ENCODE measurements at regions not wholly inside any gene's neighbourhood (a gene's known extent, or its start where the extent isn't known, plus 50 kb on each side); places are given as distances from the start of the nearest gene placed in this dataset.

DNA sequence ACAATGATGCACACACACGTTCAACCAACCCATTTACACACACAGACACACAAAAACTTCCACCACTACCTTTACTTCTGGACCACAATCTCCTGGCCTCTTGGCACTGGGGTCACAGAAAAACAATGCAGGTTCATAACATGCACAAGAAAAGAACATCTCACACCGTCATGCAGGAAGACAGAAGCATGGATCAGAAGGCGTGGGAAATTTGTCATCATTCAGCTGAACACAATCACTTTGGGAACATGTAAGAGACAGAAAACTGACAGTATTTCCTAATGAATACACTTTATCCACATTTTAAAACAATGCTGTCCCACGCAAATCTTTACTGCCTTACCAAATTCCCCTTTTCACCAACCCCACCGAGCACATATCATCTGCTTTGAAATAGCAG, 501.9 kb upstream of the KLHL29 start:
- TF ChIP-seq POLR2A (IDR thresholded peaks at IDR 0.05), result no peak
- TF ChIP-seq, protein P1, sequence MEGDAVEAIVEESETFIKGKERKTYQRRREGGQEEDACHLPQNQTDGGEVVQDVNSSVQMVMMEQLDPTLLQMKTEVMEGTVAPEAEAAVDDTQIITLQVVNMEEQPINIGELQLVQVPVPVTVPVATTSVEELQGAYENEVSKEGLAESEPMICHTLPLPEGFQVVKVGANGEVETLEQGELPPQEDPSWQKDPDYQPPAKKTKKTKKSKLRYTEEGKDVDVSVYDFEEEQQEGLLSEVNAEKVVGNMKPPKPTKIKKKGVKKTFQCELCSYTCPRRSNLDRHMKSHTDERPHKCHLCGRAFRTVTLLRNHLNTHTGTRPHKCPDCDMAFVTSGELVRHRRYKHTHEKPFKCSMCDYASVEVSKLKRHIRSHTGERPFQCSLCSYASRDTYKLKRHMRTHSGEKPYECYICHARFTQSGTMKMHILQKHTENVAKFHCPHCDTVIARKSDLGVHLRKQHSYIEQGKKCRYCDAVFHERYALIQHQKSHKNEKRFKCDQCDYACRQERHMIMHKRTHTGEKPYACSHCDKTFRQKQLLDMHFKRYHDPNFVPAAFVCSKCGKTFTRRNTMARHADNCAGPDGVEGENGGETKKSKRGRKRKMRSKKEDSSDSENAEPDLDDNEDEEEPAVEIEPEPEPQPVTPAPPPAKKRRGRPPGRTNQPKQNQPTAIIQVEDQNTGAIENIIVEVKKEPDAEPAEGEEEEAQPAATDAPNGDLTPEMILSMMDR (IDR thresholded peaks at IDR 0.05 in 4 of 5, conservative IDR thresholded peaks at IDR 0.05 in 1 of 5), result no peak
- no peak overlapping the region for H3K4me3 ChIP-seq
- H3K27me3 ChIP-seq, result no peaks in the 10 kb centered on the region
- no peaks in the 10 kb centered on the region for H3K9me3 ChIP-seq
- H3K27ac ChIP-seq, result no peak overlapping the region
- in situ Hi-C loops (cut with MboI; ENCODE audit: low sequenced_read_pairs in 4 of 4) (no loop called here), intact Hi-C loops (cut with DNase I; ENCODE audit: low total_unique reads) (no loop called here)
- no peak for DNase-seq
- no peak for ATAC-seq
- H3K36me3 ChIP-seq, result no peaks in the 10 kb centered on the region
- H3K4me1 ChIP-seq, result no peaks in the 10 kb centered on the region

DNA sequence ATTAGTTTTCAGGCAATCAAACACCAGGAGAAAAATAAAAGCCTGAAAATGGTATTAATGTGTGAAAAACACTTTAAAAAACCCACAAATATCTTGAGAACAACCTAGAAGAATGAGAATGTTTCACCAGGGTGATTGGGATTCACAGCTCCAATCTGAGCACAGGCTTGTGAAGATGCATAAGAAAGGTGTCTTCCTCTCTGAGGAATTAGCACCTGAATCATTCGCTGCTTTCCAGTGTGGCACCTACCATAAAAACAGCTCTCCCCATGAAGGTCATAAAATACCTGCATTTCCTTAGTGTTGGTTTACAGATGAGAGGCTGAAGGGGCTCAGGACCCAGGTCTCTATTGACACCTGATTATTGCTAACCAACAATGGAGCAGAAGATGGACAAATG, 499.7 kb upstream of the KLHL29 start:
- Histone ChIP-seq H3K27ac (no peak overlapping the region), H3K4me3 (no peak overlapping the region), H3K4me1 (no peaks in the 10 kb centered on the region), H3K9me3 (no peaks in the 10 kb centered on the region), H3K36me3 (no peaks in the 10 kb centered on the region), H3K27me3 (no peaks in the 10 kb centered on the region)
- ATAC-seq (no peak), DNase-seq (no peak)
- in situ Hi-C loops (cut with MboI; ENCODE audit: low sequenced_read_pairs in 4 of 4) (no loop called here), intact Hi-C loops (cut with DNase I; ENCODE audit: low total_unique reads) (no loop called here)
- TF ChIP-seq POLR2A (IDR thresholded peaks at IDR 0.05), result no peak
- TF ChIP-seq, protein P1 (IDR thresholded peaks at IDR 0.05 in 4 of 5, conservative IDR thresholded peaks at IDR 0.05 in 1 of 5), result no peak

DNA sequence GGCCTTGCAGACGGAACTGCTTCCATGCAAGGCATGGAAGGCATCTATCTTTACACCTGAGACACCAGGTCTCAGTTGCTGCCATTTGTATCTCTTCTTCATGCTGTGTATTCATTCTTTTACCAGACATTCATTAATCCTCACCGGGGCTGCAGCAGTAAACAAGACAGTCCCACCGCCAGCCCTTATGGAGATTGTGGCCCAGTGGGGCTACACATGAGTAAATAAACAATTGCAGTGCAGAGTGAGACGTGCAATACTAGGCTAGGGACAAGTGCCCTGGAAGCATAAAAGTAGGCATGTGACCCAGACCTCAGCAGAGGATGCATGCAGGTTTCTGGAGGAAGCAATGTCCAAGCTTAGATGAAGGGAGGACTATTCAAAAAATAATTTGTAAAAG, 497.6 kb upstream of the KLHL29 start:
- in situ Hi-C loops (cut with MboI; ENCODE audit: low sequenced_read_pairs in 4 of 4) (no loop called here), intact Hi-C loops (cut with DNase I; ENCODE audit: low total_unique reads) (no loop called here)
- Histone ChIP-seq H3K27me3 (no peaks in the 10 kb centered on the region), H3K36me3 (no peaks in the 10 kb centered on the region), H3K27ac (no peak overlapping the region), H3K4me3 (no peak overlapping the region), H3K4me1 (no peaks in the 10 kb centered on the region), H3K9me3 (no peaks in the 10 kb centered on the region)
- DNase-seq (no peak), ATAC-seq (no peak)
- TF ChIP-seq POLR2A (IDR thresholded peaks at IDR 0.05), result no peak
- TF ChIP-seq, protein P1 (IDR thresholded peaks at IDR 0.05 in 4 of 5, conservative IDR thresholded peaks at IDR 0.05 in 1 of 5), result no peak

DNA sequence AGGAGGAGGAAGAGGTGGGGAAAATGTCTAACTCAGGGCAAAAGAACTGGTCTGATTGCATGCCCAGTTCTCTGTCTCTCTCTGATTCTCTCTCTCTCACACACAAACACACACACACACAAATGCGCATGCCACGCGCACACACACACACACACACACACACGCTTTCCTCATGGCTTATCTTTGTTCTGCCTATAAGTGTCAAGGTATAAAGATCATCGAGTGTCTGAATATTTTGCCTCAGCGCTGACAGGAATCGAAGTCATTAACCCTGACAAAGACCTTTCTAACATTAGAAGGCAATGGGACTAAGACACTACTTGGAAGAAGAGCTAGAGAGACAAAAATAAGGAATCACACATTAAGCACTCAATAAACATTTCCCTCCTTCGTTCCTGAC, 497.1 kb upstream of the KLHL29 start:
- H3K27ac ChIP-seq, result no peak overlapping the region

DNA sequence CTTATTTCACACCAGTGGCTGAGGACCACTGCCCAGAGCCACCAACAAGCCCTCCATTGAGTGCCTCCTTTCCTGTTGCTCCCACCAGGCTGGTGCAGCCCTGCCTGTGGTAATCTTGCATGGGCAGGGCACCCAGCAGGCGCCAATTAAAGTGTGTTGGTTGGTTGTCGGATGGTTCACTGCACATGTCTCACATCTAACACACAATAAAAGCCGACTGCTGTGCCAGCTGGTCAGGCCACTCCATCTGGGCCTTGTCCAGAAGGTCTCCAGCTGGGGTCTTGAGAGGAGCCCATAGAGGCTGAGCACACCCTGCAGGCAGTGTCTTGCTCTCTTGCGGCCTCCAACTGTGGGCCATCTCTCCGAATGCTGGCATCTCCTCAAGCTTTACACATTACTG, 494.8 kb upstream of the KLHL29 start:
- no peak for ATAC-seq
- no peak for DNase-seq
- Histone ChIP-seq H3K27me3 (no peaks in the 10 kb centered on the region), H3K4me1 (no peaks in the 10 kb centered on the region), H3K9me3 (no peaks in the 10 kb centered on the region), H3K27ac (no peak overlapping the region), H3K4me3 (no peak overlapping the region), H3K36me3 (no peaks in the 10 kb centered on the region)
- intact Hi-C loops (cut with DNase I; ENCODE audit: low total_unique reads) (no loop called here), in situ Hi-C loops (cut with MboI; ENCODE audit: low sequenced_read_pairs in 4 of 4) (no loop called here)
- TF ChIP-seq, protein P1 (IDR thresholded peaks at IDR 0.05 in 4 of 5, conservative IDR thresholded peaks at IDR 0.05 in 1 of 5), result no peak
- no peak for TF ChIP-seq POLR2A (IDR thresholded peaks at IDR 0.05)

More for the DNA sequence above, 497.1 kb upstream of the KLHL29 start:
- no peak for TF ChIP-seq POLR2A (IDR thresholded peaks at IDR 0.05)
- TF ChIP-seq, protein P1 (IDR thresholded peaks at IDR 0.05 in 4 of 5, conservative IDR thresholded peaks at IDR 0.05 in 1 of 5), result no peak
- no peak for DNase-seq
- no peaks in the 10 kb centered on the region for H3K36me3 ChIP-seq
- no peak for ATAC-seq
- intact Hi-C loops (cut with DNase I; ENCODE audit: low total_unique reads) (no loop called here), in situ Hi-C loops (cut with MboI; ENCODE audit: low sequenced_read_pairs in 4 of 4) (no loop called here)
- no peaks in the 10 kb centered on the region for H3K27me3 ChIP-seq
- H3K4me3 ChIP-seq, result no peak overlapping the region
- H3K9me3 ChIP-seq, result no peaks in the 10 kb centered on the region
- H3K4me1 ChIP-seq, result no peaks in the 10 kb centered on the region

All from gastrocnemius medialis (tissue), 4 donors.